ENCODE measurements at regions not wholly inside any gene's neighbourhood (a gene's known extent, or its start where the extent isn't known, plus 50 kb on each side); places are given as distances from the start of the nearest gene placed in this dataset.

GRCh38 chr3:150194957-150195356 is 213.1 kb upstream of the TSC22D2 start:
- no peak for TF ChIP-seq CTCF (IDR thresholded peaks at IDR 0.05)

GRCh38 chr3:150194513-150194912 is 213.6 kb upstream of the TSC22D2 start:
- intact Hi-C loops (cut with micrococcal nuclease): no loop called here
- H3K9me3 ChIP-seq (replicated peaks in 1 of 2; ENCODE audit: control insufficient read depth in 1 of 2, insufficient read depth in 1 of 2, low read length in 2 of 2): peaks cover 0 to 3% of the 10 kb centered on the region in 2 donors
- no peak overlapping the region for H3K9ac ChIP-seq (ENCODE audit: insufficient read depth, low read length, poor library complexity, severe bottlenecking)
- no peaks in the 10 kb centered on the region for H3K79me2 ChIP-seq (ENCODE audit: insufficient read depth, low read length)
- WGBS (ENCODE audit: insufficient coverage): 100% methylated on average over 4 of the region's 4 CpGs
- Mint-ChIP-seq H3K36me3 (no peaks in the 10 kb centered on the region), H3K4me1 (no peaks in the 10 kb centered on the region), H3K9me3 (peaks cover 0 to 13% (median 9%) of the 10 kb centered on the region in 7 donors), H3K27ac (no peak overlapping the region), H3K27me3 (ENCODE audit: low read depth in 3 of 3) (peaks cover 1 to 3% (median 2%) of the 10 kb centered on the region in 3 donors), H3K4me3 (no peak overlapping the region)
- DNase-seq: no peak
- H4K20me1 ChIP-seq (ENCODE audit: insufficient read depth, low read length): no peaks in the 10 kb centered on the region
- no peak overlapping the region for H3K4me2 ChIP-seq (replicated peaks; ENCODE audit: extremely low read depth, low read length, poor library complexity, severe bottlenecking)
- no peak overlapping the region for H2AFZ ChIP-seq (ENCODE audit: insufficient read depth, low read depth, low read length, poor library complexity, severe bottlenecking)
- H3K27me3 ChIP-seq (ENCODE audit: control insufficient read depth in 2 of 2, insufficient read depth in 2 of 2, low read length in 2 of 2): no peaks in the 10 kb centered on the region
- no peak overlapping the region for H3K27ac ChIP-seq (ENCODE audit: low read depth in 1 of 2, low read length in 2 of 2)
- no peak for TF ChIP-seq CTCF (IDR thresholded peaks at IDR 0.05)
- no peak overlapping the region for H3K4me3 ChIP-seq (replicated peaks in 1 of 3; ENCODE audit: low read depth in 2 of 3, low read length in 3 of 3)
- H3K4me1 ChIP-seq (ENCODE audit: control insufficient read depth in 1 of 2, insufficient read depth in 2 of 2, low read length in 2 of 2): no peaks in the 10 kb centered on the region
- no peaks in the 10 kb centered on the region for H3K36me3 ChIP-seq (replicated peaks in 1 of 2; ENCODE audit: control insufficient read depth in 1 of 2, insufficient read depth in 2 of 2, low read length in 2 of 2)

More at GRCh38 chr3:150194957-150195356, 213.1 kb upstream of the TSC22D2 start:
- Histone ChIP-seq H3K4me3 (replicated peaks in 1 of 3; ENCODE audit: low read depth in 2 of 3, low read length in 3 of 3) (no peak overlapping the region), H3K27me3 (ENCODE audit: control insufficient read depth in 2 of 2, insufficient read depth in 2 of 2, low read length in 2 of 2) (no peaks in the 10 kb centered on the region), H3K9ac (ENCODE audit: insufficient read depth, low read length, poor library complexity, severe bottlenecking) (no peak overlapping the region), H3K4me2 (replicated peaks; ENCODE audit: extremely low read depth, low read length, poor library complexity, severe bottlenecking) (no peak overlapping the region), H3K36me3 (replicated peaks in 1 of 2; ENCODE audit: control insufficient read depth in 1 of 2, insufficient read depth in 2 of 2, low read length in 2 of 2) (no peaks in the 10 kb centered on the region), H3K9me3 (replicated peaks in 1 of 2; ENCODE audit: control insufficient read depth in 1 of 2, insufficient read depth in 1 of 2, low read length in 2 of 2) (peaks cover 0 to 3% of the 10 kb centered on the region in 2 donors), H4K20me1 (ENCODE audit: insufficient read depth, low read length) (no peaks in the 10 kb centered on the region), H3K79me2 (ENCODE audit: insufficient read depth, low read length) (no peaks in the 10 kb centered on the region), H3K27ac (ENCODE audit: low read depth in 1 of 2, low read length in 2 of 2) (no peak overlapping the region), H3K4me1 (ENCODE audit: control insufficient read depth in 1 of 2, insufficient read depth in 2 of 2, low read length in 2 of 2) (no peaks in the 10 kb centered on the region), H2AFZ (ENCODE audit: insufficient read depth, low read depth, low read length, poor library complexity, severe bottlenecking) (no peak overlapping the region)
- intact Hi-C loops (cut with micrococcal nuclease): no loop called here
- Mint-ChIP-seq H3K4me1 (no peaks in the 10 kb centered on the region), H3K4me3 (no peak overlapping the region), H3K27me3 (ENCODE audit: low read depth in 3 of 3) (peaks cover under 1 to 3% (median 2%) of the 10 kb centered on the region in 3 donors), H3K27ac (no peak overlapping the region), H3K36me3 (no peaks in the 10 kb centered on the region), H3K9me3 (peaks cover 0 to 9% (median 7%) of the 10 kb centered on the region in 7 donors)
- DNase-seq: no peak

All from CD14-positive monocyte (primary cell).